AG09319 (cell line): ENCODE measurements at regions not wholly inside any gene's neighbourhood (a gene's known extent, or its start where the extent isn't known, plus 50 kb on each side); places are given as distances from the start of the nearest gene placed in this dataset.

Experiments used
- DNase-seq: peaks from one replicate; pipeline ENCODE4 v3.0.0-alpha.2; 2010; ENCODE audit warnings: low read depth; ENCODE audit errors: extremely low read depth
- CTCF ChIP-seq: IDR thresholded peaks from 2 replicates; pipeline ENCODE4 v1.5.1; 2011; ENCODE audit warnings: low read depth, mild to moderate bottlenecking, inconsistent platforms, low read length, moderate library complexity

- no peak for DNase-seq
- no peak for TF ChIP-seq CTCF
Measured at GRCh38 chr5:120960510-120960909, 496.4 kb downstream of the PRR16 start.

GRCh38 chr5:120967366-120967765 is 503.3 kb downstream of the PRR16 start:
- TF ChIP-seq CTCF = no peak
- no peak for DNase-seq

GRCh38 chr5:120974690-120975089 is 510.6 kb downstream of the PRR16 start:
- DNase-seq = no peak
- TF ChIP-seq CTCF = no peak

- TF ChIP-seq CTCF = no peak
- DNase-seq = no peak
Measured at GRCh38 chr5:120982351-120982750, 518.3 kb downstream of the PRR16 start.

GRCh38 chr5:120985526-120985925 is 521.4 kb downstream of the PRR16 start:
- DNase-seq = no peak
- no peak for TF ChIP-seq CTCF

GRCh38 chr5:120988491-120988890 is 524.4 kb downstream of the PRR16 start:
- no peak for DNase-seq
- TF ChIP-seq CTCF = no peak

- DNase-seq = no peak
- TF ChIP-seq CTCF = no peak
Measured at GRCh38 chr5:120988941-120989340, 524.8 kb downstream of the PRR16 start.
